ENCODE measurements at regions not wholly inside any gene's neighbourhood (a gene's known extent, or its start where the extent isn't known, plus 50 kb on each side); places are given as distances from the start of the nearest gene placed in this dataset.
"Not testable (repeated sequence)": the region's sequence is repeated elsewhere in the genome, so short reads cannot be mapped to it uniquely, and the experiment has no call there.

GRCh38 chr10:37473906-37474305 is 348.5 kb downstream of the ANKRD30A start:
- intact Hi-C loops (cut with DNase I; ENCODE audit: low total_unique reads): no loop called here
- H3K4me3 ChIP-seq (ENCODE audit: low read depth, poor library complexity, severe bottlenecking): no peak overlapping the region
- TF ChIP-seq, protein P1, sequence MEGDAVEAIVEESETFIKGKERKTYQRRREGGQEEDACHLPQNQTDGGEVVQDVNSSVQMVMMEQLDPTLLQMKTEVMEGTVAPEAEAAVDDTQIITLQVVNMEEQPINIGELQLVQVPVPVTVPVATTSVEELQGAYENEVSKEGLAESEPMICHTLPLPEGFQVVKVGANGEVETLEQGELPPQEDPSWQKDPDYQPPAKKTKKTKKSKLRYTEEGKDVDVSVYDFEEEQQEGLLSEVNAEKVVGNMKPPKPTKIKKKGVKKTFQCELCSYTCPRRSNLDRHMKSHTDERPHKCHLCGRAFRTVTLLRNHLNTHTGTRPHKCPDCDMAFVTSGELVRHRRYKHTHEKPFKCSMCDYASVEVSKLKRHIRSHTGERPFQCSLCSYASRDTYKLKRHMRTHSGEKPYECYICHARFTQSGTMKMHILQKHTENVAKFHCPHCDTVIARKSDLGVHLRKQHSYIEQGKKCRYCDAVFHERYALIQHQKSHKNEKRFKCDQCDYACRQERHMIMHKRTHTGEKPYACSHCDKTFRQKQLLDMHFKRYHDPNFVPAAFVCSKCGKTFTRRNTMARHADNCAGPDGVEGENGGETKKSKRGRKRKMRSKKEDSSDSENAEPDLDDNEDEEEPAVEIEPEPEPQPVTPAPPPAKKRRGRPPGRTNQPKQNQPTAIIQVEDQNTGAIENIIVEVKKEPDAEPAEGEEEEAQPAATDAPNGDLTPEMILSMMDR (IDR thresholded peaks at IDR 0.05): no peak
- TF ChIP-seq POLR2A (IDR thresholded peaks at IDR 0.05): no peak
- WGBS, 2 donors: 92 to 95% methylated on average over 4 of the region's 4 CpGs
- no peak for DNase-seq (ENCODE audit: low spot score in 2 of 2)

DNA sequence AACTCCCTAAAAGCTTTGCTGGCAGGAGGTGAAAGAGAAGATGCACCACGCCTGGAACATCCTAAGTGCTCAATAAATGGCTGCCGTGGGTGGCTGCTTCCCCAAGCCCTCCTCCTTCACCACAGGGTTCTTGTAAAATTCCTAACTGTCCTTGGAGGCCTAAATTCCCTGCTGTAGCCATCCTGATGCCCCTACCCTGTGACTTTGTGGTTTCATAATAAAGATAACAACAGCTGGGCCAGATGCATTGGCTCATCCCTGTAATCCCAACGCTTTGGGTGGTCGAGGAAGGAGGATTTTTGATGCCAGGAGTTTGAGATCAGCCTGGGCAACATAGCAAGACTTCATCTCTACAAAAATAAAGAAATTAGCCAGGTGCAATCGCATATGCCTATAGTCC is 341.8 kb downstream of the ANKRD30A start:
- intact Hi-C loops (cut with DNase I; ENCODE audit: low total_unique reads): no loop called here
- TF ChIP-seq, protein P1 (IDR thresholded peaks at IDR 0.05): no peak
- no peak for TF ChIP-seq POLR2A (IDR thresholded peaks at IDR 0.05)
- DNase-seq (ENCODE audit: low spot score in 2 of 2): peak in 1 of 2 donors; percentile 70
- 73 to 81% methylated on average over 5 of the region's 5 CpGs for WGBS, 2 donors
- no peak overlapping the region for H3K4me3 ChIP-seq (ENCODE audit: low read depth, poor library complexity, severe bottlenecking)

- 95 to 100% methylated on average over 1 of the region's 1 CpG for WGBS, 2 donors
- DNase-seq (ENCODE audit: low spot score in 2 of 2): no peak
- TF ChIP-seq, protein P1 (IDR thresholded peaks at IDR 0.05): no peak
- no peak for TF ChIP-seq POLR2A (IDR thresholded peaks at IDR 0.05)
- intact Hi-C loops (cut with DNase I; ENCODE audit: low total_unique reads): no loop called here
- no peak overlapping the region for H3K4me3 ChIP-seq (ENCODE audit: low read depth, poor library complexity, severe bottlenecking)
Measured at GRCh38 chr10:37456456-37456855, 331.1 kb downstream of the ANKRD30A start.

- intact Hi-C loops (cut with DNase I; ENCODE audit: low total_unique reads): no loop called here
- H3K4me3 ChIP-seq (ENCODE audit: low read depth, poor library complexity, severe bottlenecking): no peak overlapping the region
- TF ChIP-seq, protein P1 (IDR thresholded peaks at IDR 0.05): no peak
- TF ChIP-seq POLR2A (IDR thresholded peaks at IDR 0.05): no peak
- 47 to 62% methylated on average over 5 of the region's 5 CpGs for WGBS, 2 donors
- DNase-seq (ENCODE audit: low spot score in 2 of 2): peak in 1 of 2 donors; percentile 36
Measured at GRCh38 chr10:37448161-37448560, 322.8 kb downstream of the ANKRD30A start.

- no peak overlapping the region for H3K4me3 ChIP-seq (ENCODE audit: low read depth, poor library complexity, severe bottlenecking)
- no peak for DNase-seq (ENCODE audit: low spot score in 2 of 2)
- intact Hi-C loops (cut with DNase I; ENCODE audit: low total_unique reads): no loop called here
- 71 to 81% methylated on average over 2 of the region's 2 CpGs for WGBS, 2 donors
- no peak for TF ChIP-seq POLR2A (IDR thresholded peaks at IDR 0.05)
- TF ChIP-seq, protein P1 (IDR thresholded peaks at IDR 0.05): no peak
Measured at GRCh38 chr10:37442882-37443281, 317.5 kb downstream of the ANKRD30A start.

DNA sequence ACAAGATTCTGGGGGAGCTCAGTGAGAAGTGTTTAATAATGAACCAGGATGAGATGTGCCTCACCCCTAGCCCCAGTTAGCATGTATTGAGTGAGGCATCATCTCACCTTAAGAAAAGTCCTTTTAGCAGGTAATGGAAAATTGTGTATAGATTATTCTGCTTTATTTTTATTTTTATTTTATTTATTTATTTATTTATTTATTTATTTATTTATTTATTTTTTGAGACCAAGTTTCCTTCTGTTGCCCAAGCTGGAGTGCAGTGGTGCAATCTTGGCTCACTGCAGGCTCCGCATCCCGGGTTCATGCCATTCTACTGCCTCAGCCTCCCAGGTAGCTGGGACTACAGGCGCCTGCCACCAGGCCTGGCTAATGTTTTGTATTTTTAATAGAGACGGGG is 315.8 kb downstream of the ANKRD30A start:
- H3K4me3 ChIP-seq (ENCODE audit: low read depth, poor library complexity, severe bottlenecking); DNase-seq (ENCODE audit: low spot score in 2 of 2); intact Hi-C loops (cut with DNase I; ENCODE audit: low total_unique reads): not testable (repeated sequence)
- 85 to 93% methylated on average over 4 of the region's 4 CpGs for WGBS, 2 donors
